ENCODE measurements at regions not wholly inside any gene's neighbourhood (a gene's known extent, or its start where the extent isn't known, plus 50 kb on each side); places are given as distances from the start of the nearest gene placed in this dataset.
A peak's percentile ranks its signal among the peaks of the same experiment; 100 is the strongest.

DNA sequence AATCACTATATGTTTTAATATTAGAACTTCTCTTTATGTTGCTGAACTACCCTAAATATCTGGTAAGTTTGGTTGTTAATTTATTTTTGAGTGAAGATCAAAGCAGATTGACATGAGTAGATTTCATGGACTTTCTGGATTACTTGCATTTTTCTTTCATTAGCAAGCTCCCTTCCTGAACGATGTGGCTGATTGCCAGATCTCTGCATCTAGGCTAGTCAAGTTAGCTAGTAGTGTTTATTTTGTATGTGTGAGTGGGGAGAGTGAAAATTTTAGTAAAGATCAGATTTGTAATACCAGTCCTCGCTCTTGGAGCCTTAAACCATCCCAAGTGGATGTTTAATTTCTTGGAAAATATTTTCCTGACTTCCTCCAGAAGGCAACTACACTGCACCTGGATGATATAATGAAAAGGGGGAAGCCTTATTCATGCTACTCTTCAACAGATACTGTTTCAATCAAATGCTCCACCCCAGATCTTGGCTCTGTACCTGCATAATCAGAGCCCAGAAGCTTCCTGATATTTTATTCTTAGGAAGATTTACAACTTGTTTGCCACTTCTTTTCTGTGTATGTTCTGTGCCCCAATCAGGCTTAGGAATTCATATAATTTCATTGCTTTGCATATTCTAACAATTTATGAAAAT, 143.2 kb upstream of the GRIA4 start:
- Histone ChIP-seq H3K4me3 (replicated peaks in 1 of 2; ENCODE audit: low read depth in 1 of 2, low read length in 2 of 2) (no peak overlapping the region), H3K9me2 (ENCODE audit: insufficient read depth) (no peaks in the 10 kb centered on the region), H3K79me2 (ENCODE audit: insufficient read depth, low read length) (no peaks in the 10 kb centered on the region), H3K27ac (ENCODE audit: low read depth, low read length) (no peak overlapping the region), H3K27me3 (ENCODE audit: insufficient read depth, low read length) (no peaks in the 10 kb centered on the region), H3K9me3 (ENCODE audit: control insufficient read depth in 1 of 2, insufficient read depth in 1 of 2, low read depth in 1 of 2, low read length in 2 of 2) (no peaks in the 10 kb centered on the region), H4K20me1 (ENCODE audit: insufficient read depth) (no peaks in the 10 kb centered on the region), H3K36me3 (ENCODE audit: control insufficient read depth in 1 of 2, insufficient read depth in 2 of 2, low read length in 2 of 2) (no peaks in the 10 kb centered on the region), H3K4me1 (ENCODE audit: control insufficient read depth in 1 of 2, insufficient read depth in 2 of 2, low read length in 2 of 2) (peaks cover 0 to 6% of the 10 kb centered on the region in 2 experiments; a peak in 2 of 4 replicates), H3K4me2 (ENCODE audit: low read length) (peak overlapping the region; percentile 26), H3K9ac (ENCODE audit: low read length) (no peak overlapping the region), H2AFZ (ENCODE audit: low read depth, low read length, poor library complexity, severe bottlenecking) (peak overlapping the region; percentile 69)
- TF ChIP-seq EZH2 (IDR thresholded peaks at IDR 0.05) (no peak), ZFX (IDR thresholded peaks at IDR 0.05) (no peak), CBX3 (IDR thresholded peaks at IDR 0.05; ENCODE audit: low read depth) (no peak), ZNF274 (IDR thresholded peaks at IDR 0.05; ENCODE audit: low read depth, low read length) (no peak), EGR1 (IDR thresholded peaks at IDR 0.05; ENCODE audit: low read depth) (no peak), JUND (IDR thresholded peaks at IDR 0.05) (no peak), POLR2AphosphoS5 (IDR thresholded peaks at IDR 0.05; ENCODE audit: low read depth, low read length) (no peak), TCF7L2 (IDR thresholded peaks at IDR 0.05; ENCODE audit: borderline replicate concordance, extremely low read depth, insufficient read depth, insufficient read length) (no peak), SP1 (IDR thresholded peaks at IDR 0.05; ENCODE audit: low read depth) (no peak), EZH2phosphoT487 (IDR thresholded peaks at IDR 0.05; ENCODE audit: borderline replicate concordance) (no peak), SIN3A (IDR thresholded peaks at IDR 0.05; ENCODE audit: low read depth) (no peak), RAD21 (IDR thresholded peaks at IDR 0.05; ENCODE audit: low read depth) (no peak), FOSL1 (IDR thresholded peaks at IDR 0.05; ENCODE audit: low read depth) (no peak), YY1 (IDR thresholded peaks at IDR 0.05; ENCODE audit: extremely low read depth, insufficient replicate concordance, low read depth, low read length) (no peak), POLR2A (IDR thresholded peaks at IDR 0.05; ENCODE audit: borderline replicate concordance, extremely low read depth, insufficient read depth, insufficient read length) (no peak)
- TF ChIP-seq, protein P1, sequence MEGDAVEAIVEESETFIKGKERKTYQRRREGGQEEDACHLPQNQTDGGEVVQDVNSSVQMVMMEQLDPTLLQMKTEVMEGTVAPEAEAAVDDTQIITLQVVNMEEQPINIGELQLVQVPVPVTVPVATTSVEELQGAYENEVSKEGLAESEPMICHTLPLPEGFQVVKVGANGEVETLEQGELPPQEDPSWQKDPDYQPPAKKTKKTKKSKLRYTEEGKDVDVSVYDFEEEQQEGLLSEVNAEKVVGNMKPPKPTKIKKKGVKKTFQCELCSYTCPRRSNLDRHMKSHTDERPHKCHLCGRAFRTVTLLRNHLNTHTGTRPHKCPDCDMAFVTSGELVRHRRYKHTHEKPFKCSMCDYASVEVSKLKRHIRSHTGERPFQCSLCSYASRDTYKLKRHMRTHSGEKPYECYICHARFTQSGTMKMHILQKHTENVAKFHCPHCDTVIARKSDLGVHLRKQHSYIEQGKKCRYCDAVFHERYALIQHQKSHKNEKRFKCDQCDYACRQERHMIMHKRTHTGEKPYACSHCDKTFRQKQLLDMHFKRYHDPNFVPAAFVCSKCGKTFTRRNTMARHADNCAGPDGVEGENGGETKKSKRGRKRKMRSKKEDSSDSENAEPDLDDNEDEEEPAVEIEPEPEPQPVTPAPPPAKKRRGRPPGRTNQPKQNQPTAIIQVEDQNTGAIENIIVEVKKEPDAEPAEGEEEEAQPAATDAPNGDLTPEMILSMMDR (IDR thresholded peaks at IDR 0.05 in 2 of 3, conservative IDR thresholded peaks at IDR 0.05 in 1 of 3; ENCODE audit: borderline replicate concordance in 1 of 3, insufficient read depth in 1 of 3, low read depth in 2 of 3, low read length in 2 of 3), result no peak
- TF ChIP-seq, protein P2, sequence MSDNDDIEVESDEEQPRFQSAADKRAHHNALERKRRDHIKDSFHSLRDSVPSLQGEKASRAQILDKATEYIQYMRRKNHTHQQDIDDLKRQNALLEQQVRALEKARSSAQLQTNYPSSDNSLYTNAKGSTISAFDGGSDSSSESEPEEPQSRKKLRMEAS (IDR thresholded peaks at IDR 0.05), result no peak
- TF ChIP-seq, protein P3, sequence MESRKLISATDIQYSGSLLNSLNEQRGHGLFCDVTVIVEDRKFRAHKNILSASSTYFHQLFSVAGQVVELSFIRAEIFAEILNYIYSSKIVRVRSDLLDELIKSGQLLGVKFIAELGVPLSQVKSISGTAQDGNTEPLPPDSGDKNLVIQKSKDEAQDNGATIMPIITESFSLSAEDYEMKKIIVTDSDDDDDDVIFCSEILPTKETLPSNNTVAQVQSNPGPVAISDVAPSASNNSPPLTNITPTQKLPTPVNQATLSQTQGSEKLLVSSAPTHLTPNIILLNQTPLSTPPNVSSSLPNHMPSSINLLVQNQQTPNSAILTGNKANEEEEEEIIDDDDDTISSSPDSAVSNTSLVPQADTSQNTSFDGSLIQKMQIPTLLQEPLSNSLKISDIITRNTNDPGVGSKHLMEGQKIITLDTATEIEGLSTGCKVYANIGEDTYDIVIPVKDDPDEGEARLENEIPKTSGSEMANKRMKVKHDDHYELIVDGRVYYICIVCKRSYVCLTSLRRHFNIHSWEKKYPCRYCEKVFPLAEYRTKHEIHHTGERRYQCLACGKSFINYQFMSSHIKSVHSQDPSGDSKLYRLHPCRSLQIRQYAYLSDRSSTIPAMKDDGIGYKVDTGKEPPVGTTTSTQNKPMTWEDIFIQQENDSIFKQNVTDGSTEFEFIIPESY (IDR thresholded peaks at IDR 0.05; ENCODE audit: extremely low read depth, insufficient replicate concordance, low read length), result no peak
- CTCF ChIA-PET, result no interaction called here
- RAD21 ChIA-PET (ENCODE audit: low non-redundant PET in 1 of 2, low total read pairs in 2 of 2, uncharacterized antibody in 2 of 2, unreplicated experiment in 2 of 2), result no interaction called here
- BruUV-seq (replicated peaks), result no TSS peak
- intact Hi-C loops (cut with micrococcal nuclease), result no loop called here
- 0 out of 2 replicates have a peak, but pooled peaks have one; percentile 27 for ATAC-seq
- POLR2A ChIA-PET, result no interaction called here
- peak; percentile 16 for DNase-seq (ENCODE audit: low read depth, low spot score)

Data from HCT116 (cell line).